ENCODE measurements at regions not wholly inside any gene's neighbourhood (a gene's known extent, or its start where the extent isn't known, plus 50 kb on each side); places are given as distances from the start of the nearest gene placed in this dataset.

DNA sequence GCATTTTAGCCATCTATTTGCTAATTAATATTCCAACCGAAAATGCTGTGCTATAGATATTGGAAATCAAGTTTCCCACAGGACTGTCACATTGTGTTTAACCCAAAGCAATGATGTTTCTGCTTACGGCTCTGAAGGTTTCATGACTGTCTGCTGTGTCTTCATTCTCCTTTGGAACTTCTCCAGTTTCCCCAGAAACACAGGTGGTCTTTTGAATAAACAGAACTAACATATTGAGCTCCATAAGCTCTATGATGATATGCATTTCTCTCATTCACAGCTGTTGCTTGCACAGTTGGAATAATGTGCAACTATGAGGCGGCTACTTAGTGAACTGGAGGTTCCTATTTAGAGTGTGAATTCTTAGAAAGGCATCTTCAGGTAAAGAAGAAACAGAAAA, 266.0 kb upstream of the ID4 start:
- TF ChIP-seq, protein P1, sequence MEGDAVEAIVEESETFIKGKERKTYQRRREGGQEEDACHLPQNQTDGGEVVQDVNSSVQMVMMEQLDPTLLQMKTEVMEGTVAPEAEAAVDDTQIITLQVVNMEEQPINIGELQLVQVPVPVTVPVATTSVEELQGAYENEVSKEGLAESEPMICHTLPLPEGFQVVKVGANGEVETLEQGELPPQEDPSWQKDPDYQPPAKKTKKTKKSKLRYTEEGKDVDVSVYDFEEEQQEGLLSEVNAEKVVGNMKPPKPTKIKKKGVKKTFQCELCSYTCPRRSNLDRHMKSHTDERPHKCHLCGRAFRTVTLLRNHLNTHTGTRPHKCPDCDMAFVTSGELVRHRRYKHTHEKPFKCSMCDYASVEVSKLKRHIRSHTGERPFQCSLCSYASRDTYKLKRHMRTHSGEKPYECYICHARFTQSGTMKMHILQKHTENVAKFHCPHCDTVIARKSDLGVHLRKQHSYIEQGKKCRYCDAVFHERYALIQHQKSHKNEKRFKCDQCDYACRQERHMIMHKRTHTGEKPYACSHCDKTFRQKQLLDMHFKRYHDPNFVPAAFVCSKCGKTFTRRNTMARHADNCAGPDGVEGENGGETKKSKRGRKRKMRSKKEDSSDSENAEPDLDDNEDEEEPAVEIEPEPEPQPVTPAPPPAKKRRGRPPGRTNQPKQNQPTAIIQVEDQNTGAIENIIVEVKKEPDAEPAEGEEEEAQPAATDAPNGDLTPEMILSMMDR (IDR thresholded peaks at IDR 0.05): no peak
- TF ChIP-seq POLR2AphosphoS5 (IDR thresholded peaks at IDR 0.05) (no peak), POLR2A (IDR thresholded peaks at IDR 0.05) (no peak)
